HG02678 (cell line): ENCODE measurements at regions not wholly inside any gene's neighbourhood (a gene's known extent, or its start where the extent isn't known, plus 50 kb on each side); places are given as distances from the start of the nearest gene placed in this dataset.

Source experiments
- ATAC-seq: cut with Tn5 transposase; IDR thresholded peaks from one replicate; pipeline ENCODE4 v1.9.1; 2021; ENCODE audit warnings: mild to moderate bottlenecking, moderate library complexity; ENCODE audit not compliant: unreplicated experiment

DNA sequence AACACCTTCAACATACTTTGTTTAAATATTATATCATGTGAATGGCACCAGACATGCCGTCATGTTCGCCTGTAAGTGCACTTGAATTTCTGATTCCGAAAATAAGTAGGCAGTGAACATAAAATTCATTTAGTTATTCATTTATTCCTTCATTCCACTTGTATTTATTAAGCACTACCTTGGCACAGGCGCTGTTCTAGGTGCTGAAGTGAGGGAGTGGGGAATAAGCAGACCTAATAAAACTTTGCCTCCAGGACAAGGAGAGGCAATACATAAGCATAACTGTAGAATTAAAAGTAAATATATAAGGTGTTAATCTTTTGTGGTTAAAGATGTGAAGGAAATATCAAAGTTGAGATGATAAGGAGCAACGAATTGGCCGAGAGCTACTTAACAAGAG is 297.4 kb downstream of the TENT4A start:
- ATAC-seq = no peak

DNA sequence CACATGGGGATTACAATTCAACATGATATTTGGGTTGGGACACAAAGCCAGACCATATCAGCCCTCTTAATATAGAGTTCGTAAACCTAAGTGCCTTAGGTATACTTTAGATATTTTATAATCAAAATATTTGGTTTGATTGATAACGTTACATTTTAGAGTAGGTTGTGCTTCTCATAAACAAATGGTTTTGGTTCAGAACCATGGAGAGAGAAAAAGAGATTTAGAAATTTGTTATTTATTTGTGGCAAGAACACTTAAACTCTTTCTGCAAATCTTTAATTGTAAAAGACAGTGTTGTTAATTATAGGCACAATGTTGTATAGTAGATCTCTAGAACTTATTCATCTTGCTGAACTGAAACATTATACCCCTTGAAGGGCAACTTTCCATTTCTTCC is 298.8 kb downstream of the TENT4A start:
- no peak for ATAC-seq

DNA sequence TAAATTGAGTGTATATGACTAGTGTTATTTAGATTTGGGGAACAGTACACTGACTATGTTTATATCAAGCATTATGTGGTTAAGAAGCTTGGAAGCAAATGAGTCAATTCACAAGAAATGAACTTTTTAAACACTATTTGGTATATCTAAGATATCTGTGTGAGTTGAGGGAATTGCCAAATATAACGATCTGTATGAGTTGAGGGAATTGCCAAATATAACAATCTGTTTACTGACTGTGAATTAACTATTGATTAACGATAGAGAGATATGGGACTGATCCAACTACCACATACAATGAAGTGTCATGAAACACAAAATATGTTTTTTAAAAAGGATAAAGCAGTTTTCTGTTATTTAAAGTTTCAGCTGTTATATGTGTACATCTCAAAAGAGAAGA is 301.4 kb downstream of the TENT4A start:
- ATAC-seq = no peak

DNA sequence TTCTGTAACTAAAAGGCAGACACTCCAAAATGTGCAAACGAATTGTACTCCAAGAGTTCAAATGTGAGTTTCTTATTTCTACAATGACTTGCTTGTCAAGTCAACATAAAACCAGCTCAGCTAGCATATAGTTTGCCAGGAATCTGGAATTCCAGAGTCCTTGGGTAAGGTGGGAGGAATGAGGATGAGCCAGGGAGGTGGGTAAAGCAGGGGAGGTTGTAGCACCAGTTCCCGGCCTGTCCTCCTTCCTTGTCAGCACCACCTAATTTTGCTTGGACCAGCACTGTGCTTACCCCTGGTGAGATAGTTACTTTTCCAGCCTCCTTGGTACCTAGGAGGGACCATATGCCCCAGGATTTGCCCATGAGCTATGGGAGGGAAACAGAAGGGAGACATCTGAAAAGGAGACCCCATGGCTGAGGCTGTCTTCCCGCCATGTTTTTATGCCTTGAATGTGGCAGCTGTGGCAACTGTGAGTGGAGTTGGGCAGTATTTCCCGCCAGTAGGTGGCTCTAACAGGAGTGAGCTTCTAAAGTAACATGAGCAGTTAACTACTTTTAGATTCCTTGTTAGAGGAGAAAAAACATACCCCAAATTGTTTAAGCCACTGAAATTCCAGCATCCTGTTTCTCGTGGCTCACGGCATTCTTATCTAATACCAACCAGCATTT is 302.5 kb downstream of the TENT4A start:
- ATAC-seq = no peak

DNA sequence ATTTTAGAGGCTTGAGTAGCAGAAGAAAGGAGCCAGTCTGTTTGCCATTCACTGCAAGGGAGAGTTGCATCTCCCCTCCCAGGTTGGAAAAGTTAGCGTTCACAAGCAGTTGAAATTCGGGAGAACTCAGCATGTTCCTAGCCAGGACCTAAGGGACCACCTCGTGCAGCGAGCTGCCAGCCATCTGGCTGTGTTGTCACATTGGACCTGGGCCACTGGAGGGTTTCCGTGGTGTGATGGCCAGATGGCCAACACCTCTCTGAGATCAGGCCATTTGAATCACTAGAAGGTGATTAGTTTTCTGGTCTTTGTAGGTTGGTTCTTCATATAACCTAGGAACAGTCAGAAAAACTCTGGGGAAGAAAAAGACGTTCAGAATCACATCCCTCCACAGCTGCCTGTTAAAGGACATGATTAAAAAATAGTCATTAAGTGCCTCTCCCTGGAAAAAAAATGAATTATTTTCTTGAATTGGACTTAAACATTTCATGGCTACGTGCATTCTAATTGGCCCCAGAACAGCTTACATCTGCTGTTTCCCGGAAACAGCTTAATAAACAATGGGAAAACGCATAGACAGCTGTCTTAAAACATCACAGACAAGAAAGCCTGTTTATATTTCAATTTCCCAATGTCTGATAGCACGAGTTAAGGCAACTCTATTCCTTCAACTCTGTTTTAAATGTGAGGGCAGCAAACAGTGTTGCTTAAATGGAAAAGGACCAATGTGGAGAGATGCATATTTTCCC is 303.9 kb downstream of the TENT4A start:
- no peak for ATAC-seq

DNA sequence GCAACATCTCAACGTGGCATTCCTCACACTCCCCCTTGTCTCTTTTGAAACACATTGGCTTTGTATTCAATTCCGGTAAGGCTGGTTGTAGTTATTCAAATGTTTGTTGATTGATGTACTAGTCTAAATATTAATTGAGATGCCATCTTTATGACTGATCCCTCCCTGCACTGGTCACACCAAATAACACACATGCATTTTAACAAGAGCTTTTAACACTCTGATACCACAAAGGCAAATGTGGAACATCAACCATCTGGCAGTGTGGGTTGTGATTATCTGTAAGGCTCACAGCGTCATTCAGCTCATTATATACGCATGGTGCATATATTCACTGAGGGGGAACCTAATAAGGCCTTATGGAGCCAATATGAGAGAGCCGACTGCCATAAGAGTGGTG is 305.0 kb downstream of the TENT4A start:
- ATAC-seq = no peak

DNA sequence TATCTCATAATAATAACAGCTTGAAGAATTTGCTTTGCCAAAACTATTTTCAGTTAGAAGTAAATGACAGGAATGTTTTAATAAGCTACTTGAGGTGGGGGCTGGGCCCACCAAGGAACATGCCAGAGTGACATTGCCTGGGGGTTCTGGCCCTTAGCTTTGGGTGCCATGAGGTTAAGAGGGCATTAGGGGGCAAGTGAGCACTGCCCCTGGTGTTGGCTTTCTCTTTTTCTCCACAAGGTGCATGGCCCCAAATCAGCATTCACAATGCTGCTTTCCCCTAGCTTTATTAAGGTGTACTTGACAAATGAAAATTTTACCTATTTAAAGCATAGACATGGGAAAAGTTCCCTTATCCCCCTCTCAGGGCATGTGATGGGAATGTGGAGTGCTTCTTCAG is 305.4 kb downstream of the TENT4A start:
- ATAC-seq = no peak

DNA sequence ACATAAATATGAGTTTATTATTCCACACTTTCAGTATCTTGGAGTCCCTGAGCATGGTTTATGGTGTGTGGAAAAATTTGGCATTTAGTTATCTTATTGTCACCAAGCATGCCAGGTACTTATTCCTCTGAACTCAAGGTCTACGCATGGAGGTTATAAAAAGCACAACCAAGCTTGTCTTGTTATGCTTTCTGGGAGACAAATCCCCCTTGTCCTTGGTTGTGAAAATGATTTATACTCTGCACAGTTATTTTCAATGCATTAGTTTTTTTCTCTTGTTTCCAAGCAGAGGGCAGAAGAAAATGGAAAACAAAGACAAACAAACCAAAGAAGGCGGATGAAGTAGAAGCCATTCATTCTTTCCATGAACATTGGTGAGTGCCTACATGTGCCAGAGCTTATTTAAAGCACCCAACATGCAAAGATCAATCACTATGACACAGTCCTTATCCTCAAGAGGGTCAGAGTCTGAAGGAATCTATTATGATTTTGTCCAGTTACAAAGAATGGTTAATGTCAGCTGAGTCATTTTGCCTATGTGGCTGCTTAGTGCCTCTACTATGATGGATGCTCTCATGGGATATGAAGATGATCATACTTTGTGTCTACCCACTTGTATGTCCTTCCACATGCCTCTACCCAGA is 323.1 kb downstream of the TENT4A start:
- no peak for ATAC-seq

DNA sequence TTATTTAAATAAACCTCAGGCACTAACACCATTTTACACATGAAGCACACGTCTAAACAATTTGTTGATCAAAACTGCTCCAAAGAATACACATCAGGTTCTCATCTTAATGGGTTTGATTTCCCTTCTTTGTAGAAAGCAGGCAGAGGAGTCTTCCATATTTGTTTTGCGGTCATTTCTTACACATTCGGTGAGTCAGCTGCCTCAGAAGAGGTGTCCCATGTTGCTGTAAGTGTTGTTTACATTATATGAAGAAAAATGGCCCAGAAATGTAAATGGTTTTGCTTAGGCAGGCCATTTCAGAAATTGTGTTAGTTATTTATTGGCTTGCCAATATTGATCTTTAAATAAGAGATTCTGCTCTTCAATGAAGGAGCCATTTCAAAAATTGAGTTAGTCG is 325.8 kb downstream of the TENT4A start:
- ATAC-seq = no peak

DNA sequence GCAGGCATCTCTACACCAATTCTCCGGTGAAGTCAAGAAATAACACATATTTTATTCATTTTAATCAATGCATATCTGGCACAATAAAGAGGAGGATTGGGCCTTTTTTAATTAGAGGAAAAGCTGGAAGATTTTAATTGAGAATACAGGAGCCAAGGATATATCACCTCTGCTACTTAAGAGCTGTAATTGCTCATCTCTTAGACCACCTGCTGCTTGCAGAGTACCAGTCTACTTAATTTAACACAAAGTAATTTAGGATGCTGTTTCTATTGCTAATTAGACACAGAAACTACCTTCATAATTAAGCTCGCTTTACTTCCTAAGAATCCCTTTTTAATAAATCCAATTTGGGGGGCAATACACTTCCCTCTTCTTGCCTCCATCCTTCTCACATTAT is 326.9 kb downstream of the TENT4A start:
- ATAC-seq = no peak

DNA sequence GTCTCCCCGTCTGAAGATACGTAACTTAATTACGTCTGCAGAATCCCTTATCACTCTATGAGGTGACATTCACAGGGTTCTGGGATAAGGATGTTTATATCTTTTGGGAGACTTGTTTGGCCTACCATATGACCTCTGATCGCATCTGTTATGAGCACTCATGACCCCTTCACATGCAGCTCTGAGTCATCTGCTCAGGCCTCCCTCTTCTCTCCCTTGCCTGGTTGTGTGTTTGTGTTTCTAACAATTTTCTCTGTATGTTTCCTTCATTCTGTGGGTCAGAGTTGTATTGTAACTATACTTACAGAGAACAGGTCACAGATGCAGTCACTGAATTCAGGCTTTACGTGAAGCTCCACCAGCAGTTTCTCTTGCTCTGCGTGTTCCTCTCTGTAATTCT is 330.6 kb downstream of the TENT4A start:
- no peak for ATAC-seq

DNA sequence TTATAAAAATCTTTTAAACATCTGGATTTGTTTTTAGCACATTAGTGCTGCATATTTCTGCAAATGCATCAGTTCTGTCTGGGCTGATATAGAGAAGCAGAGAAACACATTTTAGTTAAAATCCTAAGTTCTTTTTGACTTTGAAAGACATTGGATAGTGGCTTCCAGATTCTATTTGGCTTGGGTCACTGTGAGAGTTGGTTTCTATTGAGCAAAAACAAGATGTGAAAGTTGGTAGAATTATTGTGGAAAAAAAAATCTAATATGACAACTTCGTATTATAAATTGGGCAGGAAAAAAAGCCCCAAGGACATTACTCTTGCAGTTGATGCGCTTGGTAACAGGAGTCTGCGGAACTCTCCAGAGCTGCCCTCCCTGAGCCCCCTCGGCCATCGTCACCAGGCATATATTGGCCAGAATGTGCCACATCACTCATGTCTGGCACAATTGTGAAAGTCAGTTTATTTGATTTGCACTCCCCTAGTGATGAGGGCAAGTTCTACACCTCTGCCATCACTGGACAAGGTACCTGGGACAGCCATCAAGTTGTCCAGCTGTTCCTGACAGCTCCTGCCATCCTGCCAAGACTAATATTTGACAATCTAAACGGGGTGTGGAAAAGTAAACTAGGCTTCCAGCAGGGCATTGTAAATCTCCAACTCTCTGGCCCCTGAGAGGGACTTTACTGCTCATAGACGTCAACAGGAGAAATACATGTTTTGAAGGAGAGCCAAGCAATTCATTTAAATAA is 334.5 kb downstream of the TENT4A start:
- ATAC-seq = no peak

DNA sequence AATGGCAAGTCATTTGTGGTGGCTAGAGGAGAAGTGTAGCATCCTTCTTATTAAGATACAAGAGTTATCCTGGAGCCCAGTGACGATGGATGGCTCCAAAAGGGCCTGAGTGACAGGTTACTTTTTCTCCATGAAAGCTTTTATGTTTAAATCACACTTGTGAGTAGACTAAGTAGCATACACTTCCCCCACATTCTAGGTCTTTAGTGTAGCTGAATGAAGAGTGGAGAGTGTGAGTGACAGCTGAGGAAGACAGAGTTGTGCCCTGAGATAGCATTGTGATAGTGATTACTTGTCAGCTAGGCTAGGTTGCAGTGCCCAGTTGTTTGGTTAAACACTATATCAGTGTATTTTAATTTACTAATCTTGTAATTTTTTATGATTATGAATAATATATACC is 337.8 kb downstream of the TENT4A start:
- no peak for ATAC-seq

DNA sequence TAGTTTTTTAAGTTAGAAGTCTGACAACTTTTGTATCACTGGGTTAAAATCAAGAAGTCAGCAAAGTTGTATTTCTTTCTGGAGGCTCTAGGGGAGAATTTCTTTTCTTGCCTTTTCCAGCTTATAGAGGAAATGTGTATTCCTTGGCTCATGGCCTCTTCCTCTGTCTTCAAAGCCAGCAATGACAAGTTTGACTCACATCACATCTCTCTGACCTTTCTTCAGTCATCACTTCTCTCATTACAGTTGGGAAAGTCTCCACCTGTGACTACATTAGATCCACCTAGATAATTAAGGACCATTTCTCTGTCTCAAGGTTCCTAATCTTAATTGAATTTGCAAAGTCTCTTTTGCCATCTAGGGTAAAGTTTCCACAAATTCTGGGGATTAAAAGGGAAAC is 339.9 kb downstream of the TENT4A start:
- ATAC-seq = no peak

DNA sequence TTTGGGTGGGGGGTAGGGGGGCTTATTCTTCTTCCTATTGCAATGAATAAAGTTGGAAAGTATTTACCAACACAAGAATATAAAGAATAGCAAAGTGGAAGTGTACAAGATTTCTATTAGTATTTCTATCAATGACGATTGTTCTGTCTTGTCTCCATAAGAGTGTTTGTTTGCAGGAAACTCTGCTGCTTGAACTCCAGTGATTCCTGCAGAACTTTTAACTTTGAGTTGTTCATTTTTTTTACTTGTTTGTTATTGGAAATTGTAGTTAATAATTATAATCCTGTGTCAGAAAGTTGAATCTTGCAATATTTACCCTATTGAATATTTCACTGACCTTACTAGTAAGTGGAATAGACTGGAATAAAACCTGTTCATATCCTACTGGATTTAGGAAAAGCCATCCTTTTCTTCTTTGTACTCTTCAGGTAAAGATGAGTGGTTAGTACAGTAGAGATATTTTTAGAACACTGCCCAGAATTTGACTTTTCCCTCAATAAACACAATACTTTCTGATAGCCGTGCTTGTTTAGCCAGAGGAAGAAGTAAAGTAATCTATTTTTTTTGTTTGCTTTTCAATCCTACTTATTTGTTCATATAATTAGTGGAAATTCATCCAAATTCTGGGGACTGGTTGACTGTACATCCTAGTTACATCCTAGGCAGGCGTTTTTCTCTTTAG is 340.4 kb downstream of the TENT4A start:
- no peak for ATAC-seq

DNA sequence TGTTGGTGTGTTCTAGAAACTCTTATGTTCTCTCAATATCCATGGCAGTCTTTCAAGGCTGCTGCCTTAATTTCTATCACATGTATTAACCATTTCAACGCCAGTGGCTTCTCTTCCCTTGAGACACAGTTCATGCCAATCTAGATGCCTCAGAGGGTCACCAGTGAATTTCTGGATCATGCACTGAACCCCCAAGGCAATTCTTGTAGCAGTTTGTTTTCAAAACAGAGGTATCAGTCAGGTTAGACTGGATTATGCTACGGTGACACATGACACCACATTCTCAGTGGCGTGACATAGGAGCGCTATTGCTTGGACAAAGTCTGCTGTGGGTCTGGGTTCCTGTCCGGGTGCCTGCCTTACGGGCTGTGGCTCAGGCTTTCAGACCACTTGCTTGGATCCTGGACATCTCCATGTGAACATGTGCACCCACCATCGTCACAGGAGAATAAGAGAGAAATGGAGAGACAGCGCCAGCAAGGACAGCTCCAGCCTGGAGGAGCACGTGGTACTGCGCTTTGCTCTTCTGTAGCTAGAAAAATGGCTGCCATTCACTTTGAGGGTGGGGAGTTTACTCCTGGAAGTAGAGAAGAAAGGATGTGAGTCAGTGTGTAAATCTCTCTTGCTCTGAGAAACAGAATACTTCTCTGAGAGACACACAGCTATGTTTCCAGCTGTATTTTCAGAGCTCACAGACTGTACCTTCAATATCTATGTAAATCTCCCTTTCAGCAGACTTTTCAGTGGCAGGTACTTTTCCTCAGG is 329.3 kb upstream of the ADCY2 start:
- ATAC-seq = no peak

DNA sequence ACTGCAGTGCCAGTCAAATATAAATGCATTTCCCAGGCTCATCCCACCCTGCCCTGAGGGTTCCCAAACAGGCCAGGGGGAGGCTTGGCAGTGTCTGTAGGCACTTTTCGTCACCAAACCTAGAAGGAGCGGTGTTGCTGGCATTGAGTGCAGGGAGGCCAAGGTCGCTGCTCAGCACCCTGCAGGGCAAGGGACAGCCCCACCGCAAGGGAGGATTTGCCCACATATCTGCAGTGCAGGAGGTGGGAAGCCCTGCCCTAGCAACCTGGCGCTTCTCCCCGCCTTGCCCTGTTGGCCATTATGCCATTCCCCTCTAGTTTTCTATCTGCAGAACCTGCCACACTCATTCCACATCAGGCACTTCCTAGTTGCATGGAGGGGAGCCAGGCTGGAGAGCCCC is 327.8 kb upstream of the ADCY2 start:
- no peak for ATAC-seq

DNA sequence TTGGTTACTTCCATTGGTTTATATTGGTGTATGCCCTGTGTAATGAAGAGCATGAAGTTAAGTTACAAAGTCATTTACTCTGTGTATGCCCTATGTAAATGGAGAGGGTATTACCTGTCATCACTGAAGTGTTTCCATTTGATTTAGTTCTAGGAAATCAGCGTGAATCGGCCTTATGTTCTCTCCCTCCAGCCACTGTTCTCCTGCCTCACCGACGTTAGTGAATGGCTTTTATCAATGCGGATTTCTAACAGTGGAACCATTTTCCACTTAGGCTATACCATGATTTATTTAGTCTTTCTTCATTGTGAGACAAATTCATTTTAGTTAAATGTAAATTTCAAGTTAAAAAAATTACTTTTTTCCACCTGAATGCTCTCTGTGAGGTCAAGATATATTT is 327.0 kb upstream of the ADCY2 start:
- no peak for ATAC-seq

DNA sequence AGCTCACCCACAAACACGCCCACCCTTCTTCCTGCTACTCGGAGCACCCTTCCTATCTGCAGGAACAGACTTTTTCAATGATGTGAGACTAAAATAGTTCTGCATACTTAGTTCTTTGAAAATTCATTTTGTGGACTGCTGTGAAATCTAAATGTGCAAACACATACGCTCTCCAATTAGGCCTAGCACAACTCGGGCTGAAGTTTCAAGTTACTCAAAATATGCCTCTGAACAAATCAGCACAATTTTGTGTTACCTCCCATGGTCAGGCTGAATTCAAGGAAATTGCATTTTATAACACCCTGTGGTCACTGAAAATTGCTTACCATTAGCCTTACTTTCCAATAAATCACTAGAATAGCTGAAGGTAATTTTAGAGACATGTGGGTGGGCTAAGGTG is 323.8 kb upstream of the ADCY2 start:
- no peak for ATAC-seq

DNA sequence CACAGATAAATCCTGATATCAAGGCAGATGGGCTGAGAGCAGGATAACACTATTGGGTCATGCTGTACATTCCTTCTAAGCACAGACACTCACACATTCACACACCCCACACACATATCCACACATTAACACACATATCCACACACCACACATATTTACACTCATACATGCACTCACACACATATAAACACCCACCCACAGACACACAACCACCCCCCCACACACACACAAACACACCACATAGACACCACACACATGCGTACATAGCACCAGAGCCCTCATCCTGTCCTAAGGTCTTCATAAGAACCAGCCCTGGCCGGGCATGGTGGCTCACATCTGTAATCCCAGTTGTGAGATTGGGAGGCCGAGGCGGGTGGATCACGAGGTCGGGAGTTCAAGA is 322.3 kb upstream of the ADCY2 start:
- no peak for ATAC-seq
